ENCODE measurements at regions not wholly inside any gene's neighbourhood (a gene's known extent, or its start where the extent isn't known, plus 50 kb on each side); places are given as distances from the start of the nearest gene placed in this dataset.

DNA sequence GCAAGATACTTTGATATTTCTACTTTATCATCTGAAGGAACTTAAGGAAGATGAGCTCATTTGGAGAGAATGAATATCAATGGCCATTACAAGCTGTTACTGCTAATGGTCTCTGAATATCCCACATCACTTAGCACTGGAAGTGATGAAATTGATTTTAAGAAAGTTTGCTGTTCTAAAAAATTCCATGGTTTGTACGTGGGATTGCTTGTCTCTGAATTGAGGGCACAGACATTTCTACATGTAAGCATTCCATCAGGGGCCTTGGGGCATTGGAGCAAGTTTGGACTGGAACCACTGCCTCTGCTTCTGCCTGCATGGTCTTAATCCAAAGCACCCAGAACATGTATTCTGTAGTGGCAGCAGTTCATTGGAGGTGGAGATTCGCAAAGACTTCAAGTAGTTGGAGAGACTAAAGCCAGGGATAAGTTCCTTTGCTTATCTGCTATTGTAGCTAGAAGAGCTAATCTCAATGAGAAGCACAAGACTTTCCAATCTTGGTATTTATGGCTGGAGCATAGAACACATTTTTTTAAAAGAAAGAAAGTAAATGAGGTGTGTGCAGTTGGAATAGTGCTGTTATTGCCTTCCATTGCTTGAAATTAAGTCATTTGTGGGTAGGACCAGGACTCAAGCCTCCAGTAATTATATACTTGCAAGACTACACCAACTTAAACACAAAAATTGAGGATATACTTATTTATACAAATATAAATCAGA is 424.2 kb downstream of the SPATA31D1 start:
- Histone ChIP-seq H3K27me3 (ENCODE audit: insufficient read depth, low read length) (no peaks in the 10 kb centered on the region), H3K9me3 (ENCODE audit: control insufficient read depth, low read depth, low read length) (no peaks in the 10 kb centered on the region), H2AK5ac (ENCODE audit: insufficient read length, low read length) (no peak overlapping the region), H4K20me1 (ENCODE audit: control insufficient read depth, insufficient read depth, insufficient read length) (no peaks in the 10 kb centered on the region), H3K23ac (ENCODE audit: insufficient read length, low read depth, low read length) (no peak overlapping the region), H2BK5ac (ENCODE audit: insufficient read length, low read length) (no peak overlapping the region), H3K79me2 (ENCODE audit: insufficient read depth, low read length) (no peaks in the 10 kb centered on the region), H3K4me1 (ENCODE audit: insufficient read depth, low read length) (no peaks in the 10 kb centered on the region; the same call in 1 of the 2 replicates), H4K91ac (ENCODE audit: insufficient read length, low read depth, low read length) (no peak overlapping the region), H4K5ac (ENCODE audit: insufficient read length, low read depth, low read length) (no peak overlapping the region), H3K4ac (ENCODE audit: low read depth, low read length) (no peak overlapping the region), H2BK12ac (ENCODE audit: insufficient read length, low read depth, low read length) (no peak overlapping the region), H3T11ph (ENCODE audit: low read length) (no peak overlapping the region), H3K18ac (ENCODE audit: insufficient read length, low read depth, low read length) (no peak overlapping the region), H2AFZ (ENCODE audit: low read length) (no peak overlapping the region), H2BK20ac (ENCODE audit: low read depth, low read length, poor library complexity, severe bottlenecking) (no peak overlapping the region), H3K56ac (ENCODE audit: insufficient read length, low read depth, low read length) (no peak overlapping the region), H3K23me2 (ENCODE audit: insufficient read length, low read depth, low read length, poor library complexity, severe bottlenecking) (no peaks in the 10 kb centered on the region), H3K9ac (ENCODE audit: extremely low read depth, insufficient read length, low read length) (no peak overlapping the region), H3K79me1 (ENCODE audit: insufficient read depth, low read depth, low read length, poor library complexity, severe bottlenecking) (no peaks in the 10 kb centered on the region), H2BK120ac (ENCODE audit: low read depth, low read length, poor library complexity, severe bottlenecking) (no peak overlapping the region), H3K4me2 (ENCODE audit: insufficient read depth, insufficient read length, low read length) (no peak overlapping the region), H3K14ac (ENCODE audit: insufficient read depth, low read length) (no peak overlapping the region), H2BK15ac (ENCODE audit: low read depth, low read length) (no peak overlapping the region), H4K8ac (replicated peaks; ENCODE audit: insufficient read length, low read depth, low read length) (no peak overlapping the region), H3K27ac (ENCODE audit: insufficient read length, low read depth, low read length) (no peak overlapping the region)
- no peak for DNase-seq
- no peak overlapping the region for H3K27ac Mint-ChIP-seq
- TF ChIP-seq, protein P1, sequence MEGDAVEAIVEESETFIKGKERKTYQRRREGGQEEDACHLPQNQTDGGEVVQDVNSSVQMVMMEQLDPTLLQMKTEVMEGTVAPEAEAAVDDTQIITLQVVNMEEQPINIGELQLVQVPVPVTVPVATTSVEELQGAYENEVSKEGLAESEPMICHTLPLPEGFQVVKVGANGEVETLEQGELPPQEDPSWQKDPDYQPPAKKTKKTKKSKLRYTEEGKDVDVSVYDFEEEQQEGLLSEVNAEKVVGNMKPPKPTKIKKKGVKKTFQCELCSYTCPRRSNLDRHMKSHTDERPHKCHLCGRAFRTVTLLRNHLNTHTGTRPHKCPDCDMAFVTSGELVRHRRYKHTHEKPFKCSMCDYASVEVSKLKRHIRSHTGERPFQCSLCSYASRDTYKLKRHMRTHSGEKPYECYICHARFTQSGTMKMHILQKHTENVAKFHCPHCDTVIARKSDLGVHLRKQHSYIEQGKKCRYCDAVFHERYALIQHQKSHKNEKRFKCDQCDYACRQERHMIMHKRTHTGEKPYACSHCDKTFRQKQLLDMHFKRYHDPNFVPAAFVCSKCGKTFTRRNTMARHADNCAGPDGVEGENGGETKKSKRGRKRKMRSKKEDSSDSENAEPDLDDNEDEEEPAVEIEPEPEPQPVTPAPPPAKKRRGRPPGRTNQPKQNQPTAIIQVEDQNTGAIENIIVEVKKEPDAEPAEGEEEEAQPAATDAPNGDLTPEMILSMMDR (conservative IDR thresholded peaks at IDR 0.05): no peak
- H3K9me3 Mint-ChIP-seq: peaks cover 0 to 14% of the 10 kb centered on the region in 2 experiments; a peak in 3 of 5 replicates
- H3K4me3 Mint-ChIP-seq: no peak overlapping the region
- no peaks in the 10 kb centered on the region; the same call in 1 of the 2 replicates for H3K27me3 Mint-ChIP-seq (ENCODE audit: low read depth)
- no peaks in the 10 kb centered on the region for H3K36me3 Mint-ChIP-seq (ENCODE audit: insufficient read depth in 1 of 3, low read depth in 3 of 3)
- H3K4me1 Mint-ChIP-seq: no peaks in the 10 kb centered on the region
- no CpG with 5 or more reads among the region's 2 CpGs for WGBS (ENCODE audit: extremely low coverage, insufficient read length, low lambda C conversion rate)
